HG02623 (cell line): ENCODE measurements at regions not wholly inside any gene's neighbourhood (a gene's known extent, or its start where the extent isn't known, plus 50 kb on each side); places are given as distances from the start of the nearest gene placed in this dataset.
"Not testable (repeated sequence)": the region's sequence is repeated elsewhere in the genome, so short reads cannot be mapped to it uniquely, and the experiment has no call there.

Experiments used
- ATAC-seq: cut with Tn5 transposase; IDR thresholded peaks from one replicate; pipeline ENCODE4 v1.9.1; 2021; ENCODE audit warnings: moderate library complexity; ENCODE audit not compliant: unreplicated experiment

- ATAC-seq, result no peak
Measured at GRCh38 chr7:106747804-106748203, 86.8 kb upstream of the CCDC71L start.

- ATAC-seq, result no peak
Measured at GRCh38 chr7:106749165-106749564, 88.2 kb upstream of the CCDC71L start.

GRCh38 chr7:106750773-106751172 is 89.8 kb upstream of the CCDC71L start:
- ATAC-seq, result no peak

- no peak for ATAC-seq
Measured at GRCh38 chr7:106752367-106752766, 91.4 kb upstream of the CCDC71L start.

GRCh38 chr7:106755024-106755423 is 94.1 kb upstream of the CCDC71L start:
- ATAC-seq, result not testable (repeated sequence)

GRCh38 chr7:106755641-106756040 is 94.7 kb upstream of the CCDC71L start:
- no peak for ATAC-seq

GRCh38 chr7:106756071-106756470 is 95.1 kb upstream of the CCDC71L start:
- no peak for ATAC-seq

- no peak for ATAC-seq
Measured at GRCh38 chr7:106756884-106757283, 95.9 kb upstream of the CCDC71L start.

GRCh38 chr7:106757846-106758245 is 96.9 kb upstream of the CCDC71L start:
- no peak for ATAC-seq

- not testable (repeated sequence) for ATAC-seq
Measured at GRCh38 chr7:106762845-106763244, 101.9 kb upstream of the CCDC71L start.

GRCh38 chr7:106763717-106764116 is 101.4 kb upstream of the PIK3CG start:
- ATAC-seq, result no peak

GRCh38 chr7:106765727-106766355 is 99.2 kb upstream of the PIK3CG start:
- no peak for ATAC-seq

- no peak for ATAC-seq
Measured at GRCh38 chr7:106766551-106766950, 98.5 kb upstream of the PIK3CG start.

GRCh38 chr7:106767078-106767477 is 98.0 kb upstream of the PIK3CG start:
- ATAC-seq, result no peak

- peak; percentile 76 for ATAC-seq
Measured at GRCh38 chr7:106767498-106768323, 97.4 kb upstream of the PIK3CG start.

- ATAC-seq, result peak; percentile 53
Measured at GRCh38 chr7:106768324-106768751, 96.7 kb upstream of the PIK3CG start.

- no peak for ATAC-seq
Measured at GRCh38 chr7:106770191-106770590, 94.9 kb upstream of the PIK3CG start.

GRCh38 chr7:106772655-106773108 is 92.4 kb upstream of the PIK3CG start:
- no peak for ATAC-seq

GRCh38 chr7:106773228-106773627 is 91.9 kb upstream of the PIK3CG start:
- no peak for ATAC-seq

GRCh38 chr7:106773721-106774120 is 91.4 kb upstream of the PIK3CG start:
- ATAC-seq, result no peak

- ATAC-seq, result no peak
Measured at GRCh38 chr7:106774213-106774767, 90.8 kb upstream of the PIK3CG start.
